DND-41 (cell line): ENCODE measurements at regions not wholly inside any gene's neighbourhood (a gene's known extent, or its start where the extent isn't known, plus 50 kb on each side); places are given as distances from the start of the nearest gene placed in this dataset.

Source experiments
- CTCF ChIP-seq: IDR thresholded peaks from 2 replicates; pipeline ENCODE4 v1.5.1; 2012; ENCODE audit warnings: borderline replicate concordance, low read length, moderate library complexity, mild to moderate bottlenecking; ENCODE audit not compliant: poor library complexity, severe bottlenecking; ENCODE audit errors: extremely low read depth
- EZH2 ChIP-seq: IDR thresholded peaks from 3 replicates; pipeline ENCODE4 v1.6.1; 2012; ENCODE audit warnings: borderline replicate concordance, low read depth, mild to moderate bottlenecking, moderate library complexity, low read length, inconsistent platforms; ENCODE audit not compliant: severe bottlenecking

- no peak for TF ChIP-seq CTCF
- TF ChIP-seq EZH2 = no peak
Observed at GRCh38 chr4:8793571-8794160, 78.0 kb downstream of the HMX1 start.
